Loucy (cell line): ENCODE measurements at regions not wholly inside any gene's neighbourhood (a gene's known extent, or its start where the extent isn't known, plus 50 kb on each side); places are given as distances from the start of the nearest gene placed in this dataset.

Source experiments
- CTCF ChIP-seq: fragments of 200-600 bp; sonication (generic); conservative IDR thresholded peaks from 2 replicates; pipeline ENCODE4 v1.5.1; 2014; ENCODE audit warnings: mild to moderate bottlenecking, antibody characterized with exemption, low read length
- EZH2phosphoT487 ChIP-seq: fragments of 200-600 bp; IDR thresholded peaks from 2 replicates; pipeline ENCODE4 v1.6.1; 2018; ENCODE audit warnings: antibody characterized with exemption, mild to moderate bottlenecking, moderate library complexity, borderline replicate concordance

GRCh38 chr3:167032267-167032876, 347.7 kb downstream of the ZBBX start:
- TF ChIP-seq CTCF (peak; percentile 57), EZH2phosphoT487 (no peak)
